SK-N-SH treated with all-trans-retinoic acid at 6 μM for 48 hours (cell line): ENCODE measurements at regions not wholly inside any gene's neighbourhood (a gene's known extent, or its start where the extent isn't known, plus 50 kb on each side); places are given as distances from the start of the nearest gene placed in this dataset.

ENCODE experiments used
- ESRRG ChIP-seq: fragments of 250-450 bp; sonication (Bioruptor Pico); IDR thresholded peaks from 2 replicates; pipeline ENCODE4 v1.6.1; 2021; ENCODE audit warnings: mild to moderate bottlenecking
- TCF4 ChIP-seq: fragments of 250-450 bp; sonication (Bioruptor Pico); IDR thresholded peaks from 2 replicates; pipeline ENCODE4 v1.8.0; 2021; ENCODE audit warnings: mild to moderate bottlenecking, moderate library complexity, borderline replicate concordance
- ZFP3 ChIP-seq: fragments of 250-450 bp; sonication (Bioruptor Pico); IDR thresholded peaks from 2 replicates; pipeline ENCODE4 v1.5.0; 2020; ENCODE audit warnings: mild to moderate bottlenecking, moderate library complexity
- TF ChIP-seq, protein P1 (sequence below): fragments of 250-450 bp; sonication (Bioruptor Pico); IDR thresholded peaks from 2 replicates; pipeline ENCODE4 v1.5.1; 2020; ENCODE audit warnings: low read depth, mild to moderate bottlenecking, moderate library complexity

GRCh38 chr4:81783558-81783957 lies 311.9 kb upstream of the RASGEF1B start:
- TF ChIP-seq ESRRG (CRISPR knock-in tag) (no peak), ZFP3 (CRISPR knock-in tag) (no peak), TCF4 (CRISPR knock-in tag) (no peak)
- TF ChIP-seq, protein P1, sequence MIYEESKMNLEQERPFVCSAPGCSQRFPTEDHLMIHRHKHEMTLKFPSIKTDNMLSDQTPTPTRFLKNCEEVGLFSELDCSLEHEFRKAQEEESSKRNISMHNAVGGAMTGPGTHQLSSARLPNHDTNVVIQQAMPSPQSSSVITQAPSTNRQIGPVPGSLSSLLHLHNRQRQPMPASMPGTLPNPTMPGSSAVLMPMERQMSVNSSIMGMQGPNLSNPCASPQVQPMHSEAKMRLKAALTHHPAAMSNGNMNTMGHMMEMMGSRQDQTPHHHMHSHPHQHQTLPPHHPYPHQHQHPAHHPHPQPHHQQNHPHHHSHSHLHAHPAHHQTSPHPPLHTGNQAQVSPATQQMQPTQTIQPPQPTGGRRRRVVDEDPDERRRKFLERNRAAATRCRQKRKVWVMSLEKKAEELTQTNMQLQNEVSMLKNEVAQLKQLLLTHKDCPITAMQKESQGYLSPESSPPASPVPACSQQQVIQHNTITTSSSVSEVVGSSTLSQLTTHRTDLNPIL (CRISPR knock-in tag): no peak
